ENCODE measurements at regions not wholly inside any gene's neighbourhood (a gene's known extent, or its start where the extent isn't known, plus 50 kb on each side); places are given as distances from the start of the nearest gene placed in this dataset.

GRCh38 chr17:68762911-68763310 is 161.7 kb upstream of the FAM20A start:
- no peak for TF ChIP-seq TAF1 (IDR thresholded peaks at IDR 0.05; ENCODE audit: borderline replicate concordance, low read depth, low read length)
- TF ChIP-seq ZNF622 (IDR thresholded peaks at IDR 0.05) = no peak
- no peak for TF ChIP-seq ASH2L (IDR thresholded peaks at IDR 0.05; ENCODE audit: borderline replicate concordance, low read depth)
- TF ChIP-seq NR2C2 (IDR thresholded peaks at IDR 0.05; ENCODE audit: borderline replicate concordance, control insufficient read depth, insufficient read length, low read depth) = no peak
- TF ChIP-seq STAT1 (conservative IDR thresholded peaks at IDR 0.05) = no peak
- TF ChIP-seq HDAC2 (IDR thresholded peaks at IDR 0.05) = no peak
- no peak for TF ChIP-seq WRNIP1 (IDR thresholded peaks at IDR 0.05; ENCODE audit: borderline replicate concordance, low read depth, low read length)
- TF ChIP-seq HSF1 (IDR thresholded peaks at IDR 0.05; ENCODE audit: low read depth, low read length) = no peak
- TF ChIP-seq, protein P1, sequence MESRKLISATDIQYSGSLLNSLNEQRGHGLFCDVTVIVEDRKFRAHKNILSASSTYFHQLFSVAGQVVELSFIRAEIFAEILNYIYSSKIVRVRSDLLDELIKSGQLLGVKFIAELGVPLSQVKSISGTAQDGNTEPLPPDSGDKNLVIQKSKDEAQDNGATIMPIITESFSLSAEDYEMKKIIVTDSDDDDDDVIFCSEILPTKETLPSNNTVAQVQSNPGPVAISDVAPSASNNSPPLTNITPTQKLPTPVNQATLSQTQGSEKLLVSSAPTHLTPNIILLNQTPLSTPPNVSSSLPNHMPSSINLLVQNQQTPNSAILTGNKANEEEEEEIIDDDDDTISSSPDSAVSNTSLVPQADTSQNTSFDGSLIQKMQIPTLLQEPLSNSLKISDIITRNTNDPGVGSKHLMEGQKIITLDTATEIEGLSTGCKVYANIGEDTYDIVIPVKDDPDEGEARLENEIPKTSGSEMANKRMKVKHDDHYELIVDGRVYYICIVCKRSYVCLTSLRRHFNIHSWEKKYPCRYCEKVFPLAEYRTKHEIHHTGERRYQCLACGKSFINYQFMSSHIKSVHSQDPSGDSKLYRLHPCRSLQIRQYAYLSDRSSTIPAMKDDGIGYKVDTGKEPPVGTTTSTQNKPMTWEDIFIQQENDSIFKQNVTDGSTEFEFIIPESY (IDR thresholded peaks at IDR 0.05) = no peak
- TF ChIP-seq SREBF1 (IDR thresholded peaks at IDR 0.05; ENCODE audit: low read length) = no peak
- TF ChIP-seq YY1 (IDR thresholded peaks at IDR 0.05; ENCODE audit: low read depth, low read length) = no peak
- no peak for TF ChIP-seq ZBED1 (IDR thresholded peaks at IDR 0.05; ENCODE audit: borderline replicate concordance)
- TF ChIP-seq, protein P2, sequence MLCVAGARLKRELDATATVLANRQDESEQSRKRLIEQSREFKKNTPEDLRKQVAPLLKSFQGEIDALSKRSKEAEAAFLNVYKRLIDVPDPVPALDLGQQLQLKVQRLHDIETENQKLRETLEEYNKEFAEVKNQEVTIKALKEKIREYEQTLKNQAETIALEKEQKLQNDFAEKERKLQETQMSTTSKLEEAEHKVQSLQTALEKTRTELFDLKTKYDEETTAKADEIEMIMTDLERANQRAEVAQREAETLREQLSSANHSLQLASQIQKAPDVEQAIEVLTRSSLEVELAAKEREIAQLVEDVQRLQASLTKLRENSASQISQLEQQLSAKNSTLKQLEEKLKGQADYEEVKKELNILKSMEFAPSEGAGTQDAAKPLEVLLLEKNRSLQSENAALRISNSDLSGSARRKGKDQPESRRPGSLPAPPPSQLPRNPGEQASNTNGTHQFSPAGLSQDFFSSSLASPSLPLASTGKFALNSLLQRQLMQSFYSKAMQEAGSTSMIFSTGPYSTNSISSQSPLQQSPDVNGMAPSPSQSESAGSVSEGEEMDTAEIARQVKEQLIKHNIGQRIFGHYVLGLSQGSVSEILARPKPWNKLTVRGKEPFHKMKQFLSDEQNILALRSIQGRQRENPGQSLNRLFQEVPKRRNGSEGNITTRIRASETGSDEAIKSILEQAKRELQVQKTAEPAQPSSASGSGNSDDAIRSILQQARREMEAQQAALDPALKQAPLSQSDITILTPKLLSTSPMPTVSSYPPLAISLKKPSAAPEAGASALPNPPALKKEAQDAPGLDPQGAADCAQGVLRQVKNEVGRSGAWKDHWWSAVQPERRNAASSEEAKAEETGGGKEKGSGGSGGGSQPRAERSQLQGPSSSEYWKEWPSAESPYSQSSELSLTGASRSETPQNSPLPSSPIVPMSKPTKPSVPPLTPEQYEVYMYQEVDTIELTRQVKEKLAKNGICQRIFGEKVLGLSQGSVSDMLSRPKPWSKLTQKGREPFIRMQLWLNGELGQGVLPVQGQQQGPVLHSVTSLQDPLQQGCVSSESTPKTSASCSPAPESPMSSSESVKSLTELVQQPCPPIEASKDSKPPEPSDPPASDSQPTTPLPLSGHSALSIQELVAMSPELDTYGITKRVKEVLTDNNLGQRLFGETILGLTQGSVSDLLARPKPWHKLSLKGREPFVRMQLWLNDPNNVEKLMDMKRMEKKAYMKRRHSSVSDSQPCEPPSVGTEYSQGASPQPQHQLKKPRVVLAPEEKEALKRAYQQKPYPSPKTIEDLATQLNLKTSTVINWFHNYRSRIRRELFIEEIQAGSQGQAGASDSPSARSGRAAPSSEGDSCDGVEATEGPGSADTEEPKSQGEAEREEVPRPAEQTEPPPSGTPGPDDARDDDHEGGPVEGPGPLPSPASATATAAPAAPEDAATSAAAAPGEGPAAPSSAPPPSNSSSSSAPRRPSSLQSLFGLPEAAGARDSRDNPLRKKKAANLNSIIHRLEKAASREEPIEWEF (IDR thresholded peaks at IDR 0.05; ENCODE audit: insufficient replicate concordance, low read depth, low read length) = no peak
- Histone ChIP-seq H3K9ac (ENCODE audit: control insufficient read depth, insufficient read depth, low read length) (no peak overlapping the region), H3K4me3 (no peak overlapping the region), H4K20me1 (ENCODE audit: control insufficient read depth, insufficient read depth) (no peaks in the 10 kb centered on the region), H3K4me1 (ENCODE audit: control insufficient read depth, insufficient read depth, low read length) (no peaks in the 10 kb centered on the region), H3K27ac (ENCODE audit: control insufficient read depth, insufficient read depth) (no peak overlapping the region), H3K27me3 (replicated peaks in 1 of 2; ENCODE audit: control insufficient read depth in 2 of 2, insufficient read depth in 2 of 2, low read length in 1 of 2) (no peaks in the 10 kb centered on the region), H3K36me3 (ENCODE audit: control insufficient read depth in 2 of 2, insufficient read depth in 2 of 2, low read length in 1 of 2) (no peaks in the 10 kb centered on the region), H3K79me2 (ENCODE audit: control insufficient read depth, insufficient read depth, low read length) (no peaks in the 10 kb centered on the region), H3K4me2 (ENCODE audit: control insufficient read depth, insufficient read depth) (no peak overlapping the region), H3K9me3 (replicated peaks; ENCODE audit: control insufficient read depth, insufficient read depth, low read length) (no peaks in the 10 kb centered on the region), H2AFZ (ENCODE audit: control insufficient read depth, low read depth, low read length) (no peak overlapping the region)
- 15% methylated on average over 2 of the region's 2 CpGs for WGBS (ENCODE audit: insufficient coverage, insufficient replicate concordance, low lambda C conversion rate, missing lambda C conversion rate)
- SMC1A ChIA-PET (ENCODE audit: uncharacterized antibody, unreplicated experiment) = no interaction called here
- no peak for FAIRE-seq
- POLR2A ChIA-PET = no interaction called here
- no peak for DNase-seq (ENCODE audit: low read depth, low spot score)
- BruUV-seq (replicated peaks) = no TSS peak
- RAD21 ChIA-PET (ENCODE audit: unreplicated experiment) = no interaction called here
- no peak for ATAC-seq
- intact Hi-C loops (cut with micrococcal nuclease; ENCODE audit: unreplicated experiment) = loop anchor here (5.0 to 10.0 kb wide), 2 partner anchors 226 to 588 kb away; no protein-coding TSS in a partner anchor
- in situ Hi-C loops (cut with MboI) = loop anchor here (10.0 to 25.0 kb wide), 2 partner anchors 498 to 601 kb away; no protein-coding TSS in a partner anchor
- CTCF ChIA-PET = interaction anchor here (1.0 to 1.2 kb wide), 2 partner anchors 15 to 762 kb away, joined by 3 to 4 read pairs; no protein-coding TSS in a partner anchor
